CD4-positive, CD25-positive, alpha-beta regulatory T cell (primary cell): ENCODE measurements at regions not wholly inside any gene's neighbourhood (a gene's known extent, or its start where the extent isn't known, plus 50 kb on each side); places are given as distances from the start of the nearest gene placed in this dataset.

ENCODE experiments used
- ATAC-seq, 2 donors: fragments of 150-1000 bp; cut with Tn5 transposase; one replicate each; pipeline ENCODE4 v1.10.0; 2021; ENCODE audit warnings: low read depth in 2 of 2, moderate number of reproducible peaks in 2 of 2, moderate library complexity in 1 of 2
- DNase-seq, 3 donors: peaks; one replicate each; pipeline versions ENCODE4 v3.0.0 to v3.0.0-alpha.2; 2012 to 2022; ENCODE audit warnings: mixed read lengths in 1 of 3
- H3K27ac ChIP-seq: one replicate; pipeline ENCODE4 v1.7.0; 2013; ENCODE audit warnings: mild to moderate bottlenecking, low read length; ENCODE audit not compliant: insufficient read depth, poor library complexity, severe bottlenecking
- H3K27me3 ChIP-seq: one replicate; pipeline ENCODE4 v1.7.0; 2013; ENCODE audit warnings: low read length; ENCODE audit not compliant: control insufficient read depth, insufficient read depth
- H3K36me3 ChIP-seq: one replicate; pipeline ENCODE4 v1.7.0; 2013; ENCODE audit warnings: mild to moderate bottlenecking, low read length, moderate library complexity; ENCODE audit not compliant: control insufficient read depth, insufficient read depth
- H3K4me1 ChIP-seq: 2 replicates; pipeline ENCODE4 v1.7.0; 2013; ENCODE audit warnings: mild to moderate bottlenecking, low read length; ENCODE audit not compliant: insufficient read depth, control insufficient read depth, poor library complexity, severe bottlenecking
- H3K4me3 ChIP-seq: one replicate; pipeline ENCODE4 v1.7.0; 2013; ENCODE audit warnings: low read depth, mild to moderate bottlenecking, low read length, moderate library complexity
- H3K9me3 ChIP-seq, 2 experiments: 1 replicate in 1 of 2; 2 replicates in 1 of 2; pipeline ENCODE4 v1.7.0; 2013; ENCODE audit warnings: low read length in 2 of 2, mild to moderate bottlenecking in 1 of 2, moderate library complexity in 1 of 2; ENCODE audit not compliant: control insufficient read depth in 2 of 2
- H3K27ac Mint-ChIP-seq, 3 donors: one replicate each; pipeline ENCODE4 v1.8.0; 2020 to 2022; ENCODE audit warnings: mild to moderate bottlenecking in 3 of 3, mixed read lengths in 3 of 3, moderate library complexity in 2 of 3
- H3K27me3 Mint-ChIP-seq: one replicate; pipeline ENCODE4 v1.8.0; 2022; ENCODE audit warnings: mild to moderate bottlenecking, mixed read lengths
- H3K36me3 Mint-ChIP-seq: one replicate; pipeline ENCODE4 v1.8.0; 2020; ENCODE audit warnings: mixed read lengths
- H3K4me1 Mint-ChIP-seq, 4 donors: one replicate each; pipeline ENCODE4 v1.8.0; 2020 to 2022; ENCODE audit warnings: mixed read lengths in 4 of 4, mild to moderate bottlenecking in 1 of 4
- H3K4me3 Mint-ChIP-seq, 4 donors: one replicate each; pipeline ENCODE4 v1.8.0; 2020 to 2022; ENCODE audit warnings: mild to moderate bottlenecking in 4 of 4, mixed read lengths in 4 of 4, moderate library complexity in 3 of 4
- H3K9me3 Mint-ChIP-seq, 7 donors: one replicate each; pipeline ENCODE4 v1.8.0; 2020 to 2022; ENCODE audit warnings: mixed read lengths in 7 of 7, mild to moderate bottlenecking in 3 of 7, moderate library complexity in 2 of 7

DNA sequence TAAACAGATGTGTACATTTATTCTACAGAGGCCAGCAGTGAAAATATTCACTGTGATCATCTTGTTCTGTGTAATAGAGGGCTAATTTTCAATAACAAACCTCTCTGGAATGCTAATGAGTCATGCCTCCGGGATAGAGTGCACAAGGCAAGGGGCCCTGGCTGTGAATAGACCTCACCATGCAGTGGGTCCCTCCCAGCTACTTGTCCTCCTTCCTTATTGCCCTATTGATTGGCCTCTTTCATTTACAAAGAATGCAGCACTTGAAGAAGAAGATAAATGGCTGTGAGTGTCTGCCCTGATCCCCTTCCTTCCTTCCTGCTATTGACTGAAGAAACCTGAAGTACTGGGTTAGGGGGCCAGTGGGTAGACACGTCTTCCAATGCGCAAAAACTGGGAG is 436.3 kb downstream of the WDR72 start:
- no peak overlapping the region for H3K27ac Mint-ChIP-seq
- no peaks in the 10 kb centered on the region for H3K36me3 ChIP-seq
- no peak overlapping the region for H3K4me3 Mint-ChIP-seq
- no peaks in the 10 kb centered on the region for H3K27me3 Mint-ChIP-seq
- H3K4me3 ChIP-seq: no peak overlapping the region
- DNase-seq (no peak), ATAC-seq (no peak)
- no peaks in the 10 kb centered on the region for H3K27me3 ChIP-seq
- no peaks in the 10 kb centered on the region for H3K4me1 Mint-ChIP-seq
- peaks cover 0 to 4% (median 0%) of the 10 kb centered on the region in 7 donors for H3K9me3 Mint-ChIP-seq
- no peaks in the 10 kb centered on the region for H3K9me3 ChIP-seq
- H3K36me3 Mint-ChIP-seq: no peaks in the 10 kb centered on the region
- no peak overlapping the region for H3K27ac ChIP-seq
- no peaks in the 10 kb centered on the region for H3K4me1 ChIP-seq

GRCh38 chr15:53320816-53321215 is 438.6 kb downstream of the WDR72 start:
- H3K36me3 Mint-ChIP-seq: no peaks in the 10 kb centered on the region
- peaks cover 0 to 4% (median 0%) of the 10 kb centered on the region in 7 donors for H3K9me3 Mint-ChIP-seq
- Histone ChIP-seq H3K36me3 (no peaks in the 10 kb centered on the region), H3K9me3 (no peaks in the 10 kb centered on the region), H3K4me3 (no peak overlapping the region), H3K4me1 (no peaks in the 10 kb centered on the region), H3K27me3 (no peaks in the 10 kb centered on the region), H3K27ac (no peak overlapping the region)
- DNase-seq (no peak), ATAC-seq (no peak)
- H3K4me1 Mint-ChIP-seq: no peaks in the 10 kb centered on the region
- H3K4me3 Mint-ChIP-seq: no peak overlapping the region
- H3K27me3 Mint-ChIP-seq: no peaks in the 10 kb centered on the region
- H3K27ac Mint-ChIP-seq: no peak overlapping the region

- peaks cover 0 to 5% (median 0%) of the 10 kb centered on the region in 7 donors for H3K9me3 Mint-ChIP-seq
- H3K4me1 Mint-ChIP-seq: no peaks in the 10 kb centered on the region
- no peak overlapping the region for H3K4me3 Mint-ChIP-seq
- ATAC-seq: no peak
- no peaks in the 10 kb centered on the region for H3K4me1 ChIP-seq
- H3K27me3 ChIP-seq: no peaks in the 10 kb centered on the region
- no peak for DNase-seq
- no peaks in the 10 kb centered on the region for H3K36me3 Mint-ChIP-seq
- H3K9me3 ChIP-seq: no peaks in the 10 kb centered on the region
- H3K27ac ChIP-seq: no peak overlapping the region
- peaks cover 4% of the 10 kb centered on the region for H3K27me3 Mint-ChIP-seq
- H3K4me3 ChIP-seq: no peak overlapping the region
- H3K27ac Mint-ChIP-seq: no peak overlapping the region
- H3K36me3 ChIP-seq: no peaks in the 10 kb centered on the region
Measured at GRCh38 chr15:53312707-53313106, 446.8 kb downstream of the WDR72 start.

- no peaks in the 10 kb centered on the region for H3K36me3 Mint-ChIP-seq
- H3K4me1 Mint-ChIP-seq: no peaks in the 10 kb centered on the region
- Histone ChIP-seq H3K4me3 (no peak overlapping the region), H3K4me1 (no peaks in the 10 kb centered on the region), H3K27ac (no peak overlapping the region), H3K36me3 (no peaks in the 10 kb centered on the region), H3K9me3 (no peaks in the 10 kb centered on the region), H3K27me3 (no peaks in the 10 kb centered on the region)
- peaks cover 4% of the 10 kb centered on the region for H3K27me3 Mint-ChIP-seq
- ATAC-seq (no peak), DNase-seq (no peak)
- H3K9me3 Mint-ChIP-seq: peaks cover 0 to 9% (median 0%) of the 10 kb centered on the region in 7 donors
- H3K27ac Mint-ChIP-seq: no peak overlapping the region
- H3K4me3 Mint-ChIP-seq: no peak overlapping the region
Measured at GRCh38 chr15:53310709-53311108, 448.8 kb downstream of the WDR72 start.

GRCh38 chr15:53307952-53308624 is 451.4 kb downstream of the WDR72 start:
- Mint-ChIP-seq H3K9me3 (peaks cover 0 to 9% (median 4%) of the 10 kb centered on the region in 7 donors), H3K4me1 (no peaks in the 10 kb centered on the region), H3K27ac (no peak overlapping the region), H3K27me3 (peaks cover 7% of the 10 kb centered on the region), H3K4me3 (no peak overlapping the region), H3K36me3 (no peaks in the 10 kb centered on the region)
- H3K4me1 ChIP-seq: no peaks in the 10 kb centered on the region
- no peak overlapping the region for H3K4me3 ChIP-seq
- ATAC-seq (no peak), DNase-seq (no peak)
- H3K27me3 ChIP-seq: no peaks in the 10 kb centered on the region
- H3K36me3 ChIP-seq: no peaks in the 10 kb centered on the region
- no peak overlapping the region for H3K27ac ChIP-seq
- no peaks in the 10 kb centered on the region for H3K9me3 ChIP-seq

DNA sequence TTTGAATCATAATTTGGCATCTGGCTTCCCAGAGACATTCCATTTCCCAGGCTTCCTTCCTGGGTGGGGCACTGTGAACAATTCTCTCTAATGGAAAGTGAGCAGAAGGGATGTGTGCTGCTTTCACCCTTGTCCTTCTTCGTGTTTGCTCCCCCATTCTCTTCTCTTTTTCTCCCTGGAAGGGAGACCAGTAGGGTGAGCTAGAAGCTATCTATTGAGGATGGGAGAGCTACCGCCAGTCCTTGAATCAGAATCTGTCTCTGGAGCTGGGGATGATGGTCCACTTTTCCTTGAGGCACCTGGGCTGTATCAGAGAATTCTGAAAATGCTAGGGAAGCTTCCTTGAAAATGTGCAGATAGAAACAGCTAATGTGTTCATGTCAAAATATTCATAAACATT is 453.9 kb downstream of the WDR72 start:
- Mint-ChIP-seq H3K4me1 (no peaks in the 10 kb centered on the region), H3K9me3 (peaks cover 0 to 6% (median 1%) of the 10 kb centered on the region in 7 donors), H3K36me3 (no peaks in the 10 kb centered on the region), H3K27ac (no peak overlapping the region), H3K4me3 (no peak overlapping the region), H3K27me3 (peaks cover 4% of the 10 kb centered on the region)
- Histone ChIP-seq H3K9me3 (no peaks in the 10 kb centered on the region), H3K27ac (no peak overlapping the region), H3K27me3 (no peaks in the 10 kb centered on the region), H3K4me3 (no peak overlapping the region), H3K36me3 (no peaks in the 10 kb centered on the region), H3K4me1 (no peaks in the 10 kb centered on the region)
- DNase-seq (no peak), ATAC-seq (no peak)

DNA sequence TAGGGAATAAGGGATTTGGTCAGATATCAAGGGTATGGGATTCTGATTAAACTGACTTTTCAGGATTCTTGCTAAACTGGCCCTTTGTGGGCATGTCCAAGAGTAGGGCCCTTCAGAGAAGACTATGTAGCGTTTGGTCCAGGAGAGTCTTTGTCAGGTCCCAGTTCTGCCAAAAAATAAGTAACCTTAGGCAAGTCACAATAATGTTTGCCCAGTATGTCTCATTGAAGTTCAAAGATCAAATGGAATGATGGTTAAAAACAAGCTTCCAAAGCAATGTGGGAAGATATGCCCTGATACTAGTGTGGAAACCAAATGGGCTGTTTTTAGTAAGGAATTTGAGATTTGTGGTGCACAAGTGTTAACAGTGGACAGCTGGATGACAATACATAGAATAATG is 454.4 kb downstream of the WDR72 start:
- no peak overlapping the region for H3K27ac Mint-ChIP-seq
- H3K27me3 ChIP-seq: no peaks in the 10 kb centered on the region
- peaks cover 4% of the 10 kb centered on the region for H3K27me3 Mint-ChIP-seq
- H3K4me1 Mint-ChIP-seq: no peaks in the 10 kb centered on the region
- DNase-seq (no peak), ATAC-seq (no peak)
- no peaks in the 10 kb centered on the region for H3K36me3 ChIP-seq
- no peak overlapping the region for H3K4me3 Mint-ChIP-seq
- H3K27ac ChIP-seq: no peak overlapping the region
- H3K4me1 ChIP-seq: no peaks in the 10 kb centered on the region
- H3K9me3 ChIP-seq: no peaks in the 10 kb centered on the region
- peaks cover 0 to 6% (median under 1%) of the 10 kb centered on the region in 7 donors for H3K9me3 Mint-ChIP-seq
- H3K36me3 Mint-ChIP-seq: no peaks in the 10 kb centered on the region
- H3K4me3 ChIP-seq: no peak overlapping the region

GRCh38 chr15:53297828-53298227 is 461.6 kb downstream of the WDR72 start:
- Histone ChIP-seq H3K27ac (no peak overlapping the region), H3K9me3 (no peaks in the 10 kb centered on the region), H3K36me3 (no peaks in the 10 kb centered on the region), H3K4me1 (no peaks in the 10 kb centered on the region), H3K27me3 (no peaks in the 10 kb centered on the region), H3K4me3 (no peak overlapping the region)
- H3K27me3 Mint-ChIP-seq: no peaks in the 10 kb centered on the region
- no peak overlapping the region for H3K4me3 Mint-ChIP-seq
- DNase-seq (no peak), ATAC-seq (no peak)
- no peak overlapping the region for H3K27ac Mint-ChIP-seq
- H3K4me1 Mint-ChIP-seq: no peaks in the 10 kb centered on the region
- no peaks in the 10 kb centered on the region for H3K36me3 Mint-ChIP-seq
- peaks cover 0 to 1% (median 0%) of the 10 kb centered on the region in 7 donors for H3K9me3 Mint-ChIP-seq
